GM12878 (cell line): ENCODE measurements at regions not wholly inside any gene's neighbourhood (a gene's known extent, or its start where the extent isn't known, plus 50 kb on each side); places are given as distances from the start of the nearest gene placed in this dataset.

Source experiments
- ATAC-seq: fragments of 200-7000 bp; cut with Tn5 transposase; 3 replicates; pipeline ENCODE4 v1.9.1; 2020; ENCODE audit warnings: mild to moderate bottlenecking, moderate library complexity
- BruUV-seq: library from RNA; stranded (reverse); fragments of 400-500 nt; replicated peaks from 2 replicates; lab custom pipeline; 2021; lab: Mats Ljungman, UMichigan
- CTCF ChIA-PET: fragments of 300-600 bp; sonication (Branson Sonifier 250); formaldehyde crosslinking; extraction: SDS; loops from one replicate; lab custom pipeline; 2021; ENCODE audit warnings: inconsistent platforms; lab: Yijun Ruan, JAX
- POLR2A ChIA-PET: fragments of 350-600 bp; formaldehyde crosslinking; extraction: SDS; loops from one replicate; lab custom pipeline; 2021; ENCODE audit warnings: inconsistent platforms; lab: Charles Lee
- RAD21 ChIA-PET: fragments of 300-600 bp; sonication (Branson Sonifier 250); formaldehyde crosslinking; loops from one replicate; lab custom pipeline; 2023; ENCODE audit warnings: antibody characterized with exemption; ENCODE audit not compliant: unreplicated experiment; lab: Charles Lee
- SMC1A ChIA-PET: fragments of 300-600 bp; sonication (Branson Sonifier 250); formaldehyde crosslinking; loops from one replicate; lab custom pipeline; 2023; ENCODE audit not compliant: unreplicated experiment, uncharacterized antibody; lab: Charles Lee
- DNase-seq: peaks from one replicate; pipeline ENCODE4 v3.0.0-alpha.2; 2011; ENCODE audit warnings: low read depth, low spot score
- FAIRE-seq: peaks from 3 replicates; lab custom pipeline; 2011; peaks lifted over from hg19 to GRCh38; lab: Jason Lieb, UNC
- H2AFZ ChIP-seq: 2 replicates; pipeline ENCODE4 v1.6.0; 2011; ENCODE audit warnings: low read depth, low read length, control low read depth; ENCODE audit not compliant: control insufficient read depth
- H3K27ac ChIP-seq: 2 replicates; pipeline ENCODE4 v1.5.1; 2011; ENCODE audit warnings: control low read depth; ENCODE audit not compliant: control insufficient read depth, insufficient read depth
- H3K27me3 ChIP-seq, 2 experiments: replicated peaks in 1 of 2; 2 replicates each; pipeline versions ENCODE4 v1.6.0 to v1.6.1; 2011; ENCODE audit warnings: low read length in 1 of 2; ENCODE audit not compliant: control insufficient read depth in 2 of 2, insufficient read depth in 2 of 2
- H3K36me3 ChIP-seq, 2 experiments: 2 replicates each; pipeline ENCODE4 v1.5.1; 2011; ENCODE audit warnings: low read length in 1 of 2; ENCODE audit not compliant: control insufficient read depth in 2 of 2, insufficient read depth in 2 of 2
- H3K4me1 ChIP-seq: 2 replicates; pipeline ENCODE4 v1.6.1; 2011; ENCODE audit warnings: mild to moderate bottlenecking, low read length, moderate library complexity, mixed read lengths; ENCODE audit not compliant: control insufficient read depth, insufficient read depth
- H3K4me2 ChIP-seq: 2 replicates; pipeline ENCODE4 v1.6.0; 2011; ENCODE audit warnings: control low read depth; ENCODE audit not compliant: control insufficient read depth, insufficient read depth
- H3K4me3 ChIP-seq: fragments of 200-600 bp; sonication (generic); 2 replicates; pipeline ENCODE4 v1.5.1; 2016
- H3K79me2 ChIP-seq: 2 replicates; pipeline ENCODE4 v1.6.0; 2011; ENCODE audit warnings: low read length; ENCODE audit not compliant: control insufficient read depth, insufficient read depth
- H3K9ac ChIP-seq: 2 replicates; pipeline ENCODE4 v1.8.0; 2011; ENCODE audit warnings: low read length, control low read depth, mixed read lengths; ENCODE audit not compliant: control insufficient read depth, insufficient read depth
- H3K9me3 ChIP-seq: replicated peaks from 3 replicates; pipeline ENCODE4 v1.5.1; 2011; ENCODE audit warnings: mild to moderate bottlenecking, low read length; ENCODE audit not compliant: control insufficient read depth, insufficient read depth
- H4K20me1 ChIP-seq: 2 replicates; pipeline ENCODE4 v1.6.0; 2011; ENCODE audit not compliant: control insufficient read depth, insufficient read depth
- EGR1 ChIP-seq, 2 experiments: IDR thresholded peaks; 1 replicate in 1 of 2; 2 replicates in 1 of 2; pipeline ENCODE4 v1.6.1; 2011 to 2012; ENCODE audit warnings: low read depth in 2 of 2, low read length in 2 of 2, borderline replicate concordance in 1 of 2, mild to moderate bottlenecking in 1 of 2, moderate library complexity in 1 of 2
- EZH2 ChIP-seq: IDR thresholded peaks from 2 replicates; pipeline ENCODE4 v1.6.1; 2012; ENCODE audit warnings: low read depth, mild to moderate bottlenecking, control low read depth, inconsistent platforms, low read length, borderline replicate concordance; ENCODE audit not compliant: control insufficient read depth
- FOS ChIP-seq: IDR thresholded peaks from 3 replicates; pipeline ENCODE4 v1.6.1; 2011; ENCODE audit warnings: borderline replicate concordance; ENCODE audit not compliant: insufficient read length; ENCODE audit errors: extremely low read depth
- KAT2A ChIP-seq: conservative IDR thresholded peaks from 2 replicates; pipeline ENCODE4 v1.6.1; 2011; ENCODE audit warnings: low read depth, low read length; ENCODE audit not compliant: control insufficient read depth
- NFIC ChIP-seq: IDR thresholded peaks from 2 replicates; pipeline ENCODE4 v1.6.1; 2012; ENCODE audit warnings: low read depth, mild to moderate bottlenecking, inconsistent platforms, low read length, moderate library complexity
- SMC3 ChIP-seq: IDR thresholded peaks from 2 replicates; pipeline ENCODE4 v1.6.1; 2011; ENCODE audit warnings: low read length, improper control_type of control experiment, borderline replicate concordance
- SRF ChIP-seq, 2 experiments: IDR thresholded peaks; 2 replicates each; pipeline ENCODE4 v1.6.1; 2011; ENCODE audit warnings: low read depth in 2 of 2, low read length in 2 of 2, mild to moderate bottlenecking in 1 of 2, moderate library complexity in 1 of 2
- TARDBP ChIP-seq: IDR thresholded peaks from 2 replicates; pipeline ENCODE4 v1.6.1; 2016; ENCODE audit warnings: borderline replicate concordance
- TCF12 ChIP-seq: IDR thresholded peaks from 2 replicates; pipeline ENCODE4 v1.6.1; 2011; ENCODE audit warnings: low read depth, mild to moderate bottlenecking, low read length
- WGBS: methylation state at CpG from one replicate; pipeline ENCODE4 v1.1.6; 2016; ENCODE audit warnings: low lambda C conversion rate; ENCODE audit not compliant: insufficient replicate concordance, insufficient coverage; ENCODE audit errors: missing lambda C conversion rate; 5-methylcytosine and 5-hydroxymethylcytosine counted together
- in situ Hi-C: fragments of 300-500 bp; cut with MboI; formaldehyde crosslinking; loops from 9 replicates; pipeline ENCODE4 v1.14.3; 2018; ENCODE audit warnings: mixed read lengths
- intact Hi-C: fragments of 100-400 bp; cut with micrococcal nuclease; formaldehyde crosslinking; loops from one replicate; pipeline ENCODE4 v1.14.2; 2022; ENCODE audit not compliant: unreplicated experiment
- TF ChIP-seq, protein P1 (sequence below): IDR thresholded peaks from 2 replicates; pipeline ENCODE4 v1.6.1; 2011; ENCODE audit warnings: mild to moderate bottlenecking, low read depth, low read length, moderate library complexity; ENCODE audit not compliant: insufficient replicate concordance

DNA sequence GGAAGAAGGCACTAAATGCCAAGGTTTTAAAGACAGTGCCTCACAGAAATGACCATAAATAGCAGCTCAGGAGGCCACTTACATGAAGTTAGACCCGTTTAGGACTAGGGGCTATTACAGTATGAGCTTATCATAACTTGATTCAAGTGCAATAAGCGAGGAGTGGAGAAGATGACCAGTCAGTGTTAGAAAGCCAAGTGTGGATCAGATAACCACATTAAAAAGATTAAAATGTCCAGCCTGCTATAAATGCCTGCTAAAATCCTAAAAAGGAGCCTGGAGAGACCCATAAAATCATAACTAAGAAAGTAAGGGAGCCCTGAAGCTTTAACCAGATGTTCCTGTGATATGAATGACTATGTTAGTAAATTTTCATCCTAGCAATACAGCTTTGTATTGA is 117.5 kb upstream of the ZNF521 start:
- no peaks in the 10 kb centered on the region for H3K4me1 ChIP-seq
- ChIA-PET RAD21 (no interaction called here), CTCF (no interaction called here), POLR2A (no interaction called here), SMC1A (no interaction called here)
- intact Hi-C loops (no loop called here), in situ Hi-C loops (no loop called here)
- H3K9ac ChIP-seq: no peak overlapping the region
- 2% methylated on average over 2 of the region's 2 CpGs for WGBS
- no peaks in the 10 kb centered on the region for H4K20me1 ChIP-seq
- H3K36me3 ChIP-seq: no peaks in the 10 kb centered on the region
- no peaks in the 10 kb centered on the region for H3K79me2 ChIP-seq
- DNase-seq (no peak), FAIRE-seq (no peak), ATAC-seq (no peak)
- no peak overlapping the region for H2AFZ ChIP-seq
- no peak overlapping the region for H3K4me3 ChIP-seq
- H3K4me2 ChIP-seq: no peak overlapping the region
- no peak overlapping the region for H3K27ac ChIP-seq
- BruUV-seq: no TSS peak
- H3K27me3 ChIP-seq: no peaks in the 10 kb centered on the region; a peak in 1 of 4 replicates
- no peak for TF ChIP-seq FOS
- TF ChIP-seq SRF (IDR thresholded peaks at IDR 0.05; ENCODE audit: low read depth in 2 of 2, low read length in 2 of 2): no peak
- no peak for TF ChIP-seq SMC3
- no peak for TF ChIP-seq EZH2
- no peak for TF ChIP-seq EGR1 (IDR thresholded peaks at IDR 0.05; ENCODE audit: borderline replicate concordance in 1 of 2, low read depth in 2 of 2, low read length in 2 of 2)
- TF ChIP-seq KAT2A: no peak
- no peak for TF ChIP-seq TCF12
- TF ChIP-seq TARDBP: no peak
- TF ChIP-seq NFIC: no peak
- TF ChIP-seq, protein P1, sequence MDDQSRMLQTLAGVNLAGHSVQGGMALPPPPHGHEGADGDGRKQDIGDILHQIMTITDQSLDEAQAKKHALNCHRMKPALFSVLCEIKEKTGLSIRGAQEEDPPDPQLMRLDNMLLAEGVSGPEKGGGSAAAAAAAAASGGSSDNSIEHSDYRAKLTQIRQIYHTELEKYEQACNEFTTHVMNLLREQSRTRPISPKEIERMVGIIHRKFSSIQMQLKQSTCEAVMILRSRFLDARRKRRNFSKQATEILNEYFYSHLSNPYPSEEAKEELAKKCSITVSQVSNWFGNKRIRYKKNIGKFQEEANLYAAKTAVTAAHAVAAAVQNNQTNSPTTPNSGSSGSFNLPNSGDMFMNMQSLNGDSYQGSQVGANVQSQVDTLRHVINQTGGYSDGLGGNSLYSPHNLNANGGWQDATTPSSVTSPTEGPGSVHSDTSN: no peak
- no peaks in the 10 kb centered on the region for H3K9me3 ChIP-seq
